PC-3 (cell line): ENCODE measurements at regions not wholly inside any gene's neighbourhood (a gene's known extent, or its start where the extent isn't known, plus 50 kb on each side); places are given as distances from the start of the nearest gene placed in this dataset.

Experiments
- ATAC-seq: fragments of 200-7000 bp; cut with Tn5 transposase; 2 replicates; pipeline ENCODE4 v1.9.1; 2020; ENCODE audit warnings: mild to moderate bottlenecking, moderate library complexity
- BruUV-seq: library from RNA; stranded (reverse); fragments of 400-500 nt; replicated peaks from 2 replicates; lab custom pipeline; 2021; lab: Mats Ljungman, UMichigan
- CTCF ChIA-PET: fragments of 300-600 bp; sonication (Branson Sonifier 250); formaldehyde crosslinking; loops from one replicate; lab custom pipeline; 2022; ENCODE audit warnings: antibody characterized with exemption; lab: Charles Lee
- POLR2A ChIA-PET: fragments of 300-600 bp; sonication (Branson Sonifier 250); formaldehyde crosslinking; loops from one replicate; lab custom pipeline; 2022; ENCODE audit warnings: antibody characterized with exemption; ENCODE audit not compliant: unreplicated experiment; lab: Charles Lee
- DNase-seq: peaks from one replicate; pipeline ENCODE4 v3.0.0-alpha.2; 2015
- H2AFZ ChIP-seq: fragments of 300-600 bp; sonication (generic); 2 replicates; pipeline ENCODE4 v1.6.0; 2016; ENCODE audit warnings: antibody characterized with exemption, low read length
- H3F3A ChIP-seq: fragments of 300-600 bp; sonication (generic); one replicate; pipeline ENCODE4 v1.6.0; 2017; ENCODE audit warnings: antibody characterized with exemption, low read length, control low read depth, mild to moderate bottlenecking; ENCODE audit not compliant: unreplicated experiment
- H3K27ac ChIP-seq: fragments of 300-600 bp; sonication (generic); 2 replicates; pipeline ENCODE4 v1.5.1; 2016; ENCODE audit warnings: mild to moderate bottlenecking, low read length
- H3K27me3 ChIP-seq: fragments of 300-600 bp; sonication (generic); 2 replicates; pipeline ENCODE4 v1.6.1; 2016; ENCODE audit warnings: low read length, mixed read lengths
- H3K36me3 ChIP-seq: fragments of 300-600 bp; sonication (generic); 2 replicates; pipeline ENCODE4 v1.6.1; 2016; ENCODE audit warnings: low read depth, mixed run types, low read length, mixed read lengths
- H3K4me1 ChIP-seq: fragments of 300-600 bp; sonication (generic); 2 replicates; pipeline ENCODE4 v1.5.1; 2016; ENCODE audit warnings: low read length; ENCODE audit not compliant: insufficient read depth
- H3K4me2 ChIP-seq: fragments of 300-600 bp; sonication (generic); 2 replicates; pipeline ENCODE4 v1.6.0; 2016; ENCODE audit warnings: low read length
- H3K4me3 ChIP-seq: fragments of 300-600 bp; sonication (generic); 2 replicates; pipeline ENCODE4 v1.5.1; 2016; ENCODE audit warnings: mild to moderate bottlenecking, low read length, mixed read lengths
- H3K79me2 ChIP-seq: fragments of 300-600 bp; sonication (generic); 2 replicates; pipeline ENCODE4 v1.6.1; 2017; ENCODE audit warnings: low read length, mixed read lengths
- H3K9ac ChIP-seq: fragments of 300-600 bp; sonication (generic); 2 replicates; pipeline ENCODE4 v1.6.0; 2016; ENCODE audit warnings: mild to moderate bottlenecking, low read length
- H3K9me2 ChIP-seq: fragments of 300-600 bp; sonication (generic); replicated peaks from 2 replicates; pipeline ENCODE4 v1.6.1; 2016; ENCODE audit warnings: mixed run types, low read length, mixed read lengths
- H3K9me3 ChIP-seq: fragments of 300-600 bp; sonication (generic); 2 replicates; pipeline ENCODE4 v1.6.1; 2016; ENCODE audit warnings: low read length, mixed read lengths
- H4K20me1 ChIP-seq: fragments of 300-600 bp; sonication (generic); 2 replicates; pipeline ENCODE4 v1.6.1; 2016; ENCODE audit warnings: low read length, mixed read lengths
- EZH2 ChIP-seq: fragments of 300-600 bp; sonication (generic); IDR thresholded peaks from one replicate; pipeline ENCODE4 v1.6.1; 2017; ENCODE audit warnings: antibody characterized with exemption, mild to moderate bottlenecking, low read length; ENCODE audit not compliant: unreplicated experiment
- EZH2phosphoT487 ChIP-seq: fragments of 300-600 bp; sonication (generic); IDR thresholded peaks from 2 replicates; pipeline ENCODE4 v1.6.1; 2018; ENCODE audit warnings: mild to moderate bottlenecking, antibody characterized with exemption, low read length, borderline replicate concordance
- intact Hi-C: fragments of 100-400 bp; cut with micrococcal nuclease; formaldehyde crosslinking; loops from 2 replicates; pipeline ENCODE4 v1.9.0; 2023
- TF ChIP-seq, protein P1 (sequence below): fragments of 300-600 bp; sonication (generic); conservative IDR thresholded peaks from 2 replicates; pipeline ENCODE4 v1.5.1; 2017; ENCODE audit warnings: antibody characterized with exemption, low read depth, mild to moderate bottlenecking, low read length

DNA sequence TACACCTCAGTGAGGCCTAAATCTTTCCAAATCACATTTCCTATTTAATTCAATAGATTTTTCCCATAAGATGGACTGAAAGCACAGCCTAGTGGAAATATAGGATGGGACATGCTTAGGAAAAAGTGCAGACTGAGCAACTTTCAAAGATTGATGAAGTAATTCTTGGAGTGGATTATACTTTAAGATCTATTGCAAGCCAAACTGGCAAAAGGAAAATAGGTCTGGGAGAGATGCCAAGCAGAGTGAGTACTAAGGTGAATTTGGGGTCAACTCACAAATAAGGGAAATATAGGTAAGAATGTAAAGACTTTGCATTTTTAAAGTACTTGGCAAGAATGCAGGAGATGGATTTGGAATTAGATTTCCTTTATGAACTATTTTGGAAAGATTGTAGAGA is 170.2 kb upstream of the FOXG1 start:
- Histone ChIP-seq H3K9ac (no peak overlapping the region), H2AFZ (no peak overlapping the region), H3K4me3 (no peak overlapping the region), H3F3A (no peaks in the 10 kb centered on the region), H3K27ac (no peak overlapping the region), H3K79me2 (no peaks in the 10 kb centered on the region), H3K9me2 (no peaks in the 10 kb centered on the region), H3K9me3 (no peaks in the 10 kb centered on the region), H3K4me2 (no peak overlapping the region), H4K20me1 (no peaks in the 10 kb centered on the region), H3K27me3 (no peaks in the 10 kb centered on the region), H3K36me3 (no peaks in the 10 kb centered on the region), H3K4me1 (peaks cover 27% of the 10 kb centered on the region)
- TF ChIP-seq EZH2phosphoT487: no peak
- TF ChIP-seq, protein P1, sequence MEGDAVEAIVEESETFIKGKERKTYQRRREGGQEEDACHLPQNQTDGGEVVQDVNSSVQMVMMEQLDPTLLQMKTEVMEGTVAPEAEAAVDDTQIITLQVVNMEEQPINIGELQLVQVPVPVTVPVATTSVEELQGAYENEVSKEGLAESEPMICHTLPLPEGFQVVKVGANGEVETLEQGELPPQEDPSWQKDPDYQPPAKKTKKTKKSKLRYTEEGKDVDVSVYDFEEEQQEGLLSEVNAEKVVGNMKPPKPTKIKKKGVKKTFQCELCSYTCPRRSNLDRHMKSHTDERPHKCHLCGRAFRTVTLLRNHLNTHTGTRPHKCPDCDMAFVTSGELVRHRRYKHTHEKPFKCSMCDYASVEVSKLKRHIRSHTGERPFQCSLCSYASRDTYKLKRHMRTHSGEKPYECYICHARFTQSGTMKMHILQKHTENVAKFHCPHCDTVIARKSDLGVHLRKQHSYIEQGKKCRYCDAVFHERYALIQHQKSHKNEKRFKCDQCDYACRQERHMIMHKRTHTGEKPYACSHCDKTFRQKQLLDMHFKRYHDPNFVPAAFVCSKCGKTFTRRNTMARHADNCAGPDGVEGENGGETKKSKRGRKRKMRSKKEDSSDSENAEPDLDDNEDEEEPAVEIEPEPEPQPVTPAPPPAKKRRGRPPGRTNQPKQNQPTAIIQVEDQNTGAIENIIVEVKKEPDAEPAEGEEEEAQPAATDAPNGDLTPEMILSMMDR: peak; percentile 72
- DNase-seq: peak; percentile 69
- BruUV-seq: no TSS peak
- peak; percentile 57 for ATAC-seq
- ChIA-PET POLR2A (interaction anchor here (0.6 kb wide), 2 partner anchors 103 to 1307 kb away, joined by 4 read pairs; no protein-coding TSS in a partner anchor), CTCF (interaction anchor here (0.6 kb wide), 2 partner anchors 39 to 104 kb away, joined by 3 read pairs; no protein-coding TSS in a partner anchor)
- intact Hi-C loops: loop anchor here (2.0 to 5.0 kb wide), 2 partner anchors 214 to 454 kb away; no protein-coding TSS in a partner anchor

DNA sequence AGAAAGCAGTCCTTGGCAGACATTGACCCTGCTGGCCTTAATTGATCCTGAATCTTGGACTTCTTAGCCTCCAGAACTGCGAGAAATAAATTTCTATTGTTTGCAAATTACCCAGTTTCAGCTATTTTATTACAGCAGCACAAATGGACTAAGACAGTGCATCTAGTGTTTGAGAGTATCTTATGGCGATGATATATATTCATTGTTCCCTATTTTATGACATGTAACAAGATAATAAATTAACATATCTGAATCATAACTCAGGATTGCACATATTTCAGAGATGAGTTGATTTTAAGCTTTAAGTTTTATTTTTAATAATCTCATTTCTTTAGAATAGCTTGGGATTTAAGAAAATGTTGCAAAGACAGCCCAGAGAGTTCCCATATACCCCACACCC is 167.4 kb upstream of the FOXG1 start:
- Histone ChIP-seq H3K36me3 (no peaks in the 10 kb centered on the region), H2AFZ (no peak overlapping the region), H3K4me1 (peaks cover 27% of the 10 kb centered on the region), H3K9me3 (no peaks in the 10 kb centered on the region), H3K27me3 (no peaks in the 10 kb centered on the region), H3K27ac (no peak overlapping the region), H3K4me3 (no peak overlapping the region), H3K9me2 (no peaks in the 10 kb centered on the region), H3K79me2 (no peaks in the 10 kb centered on the region), H4K20me1 (no peaks in the 10 kb centered on the region), H3K4me2 (peak overlapping the region; percentile 9; the same call in 1 of the 2 replicates), H3F3A (no peaks in the 10 kb centered on the region), H3K9ac (no peak overlapping the region)
- no TSS peak for BruUV-seq
- peak; percentile 56 for ATAC-seq
- TF ChIP-seq, protein P1: no peak
- TF ChIP-seq EZH2phosphoT487 (no peak), EZH2 (no peak)
- intact Hi-C loops: loop anchor here (5.0 kb wide), 1 partner anchor 217 kb away; no protein-coding TSS in a partner anchor
- POLR2A ChIA-PET: no interaction called here
- DNase-seq: peak; percentile 33
- CTCF ChIA-PET: no interaction called here

DNA sequence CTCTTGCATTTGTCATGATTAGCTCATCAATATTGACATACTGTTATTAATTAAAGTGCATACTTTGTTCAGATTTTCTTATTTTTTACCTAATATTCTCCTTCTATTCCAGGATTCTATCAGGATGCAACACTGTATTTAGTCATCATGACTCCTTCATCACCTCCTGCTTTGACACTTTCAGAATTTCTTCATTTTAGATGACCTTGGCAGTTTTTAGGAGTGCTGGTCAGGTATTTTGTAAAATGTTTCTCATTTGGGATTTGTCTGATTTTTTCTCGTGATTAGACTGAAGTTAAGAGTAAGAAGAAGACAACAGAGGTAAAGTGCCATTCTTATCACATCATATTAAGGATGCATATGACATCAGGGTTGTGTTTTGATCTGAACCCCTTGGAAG is 167.0 kb upstream of the FOXG1 start:
- ChIA-PET CTCF (no interaction called here), POLR2A (interaction anchor here (0.6 kb wide), 1 partner anchor 86 kb away, joined by 7 read pairs; no protein-coding TSS in a partner anchor)
- no peak overlapping the region for H3K27ac ChIP-seq
- TF ChIP-seq, protein P1: no peak
- no peak for TF ChIP-seq EZH2phosphoT487
- TF ChIP-seq EZH2: no peak
- H3K9me2 ChIP-seq: no peaks in the 10 kb centered on the region
- H2AFZ ChIP-seq: no peak overlapping the region
- ATAC-seq: no peak
- BruUV-seq: no TSS peak
- no peak overlapping the region for H3K4me3 ChIP-seq
- no peaks in the 10 kb centered on the region for H3K79me2 ChIP-seq
- no peak for DNase-seq
- H3K4me2 ChIP-seq: peak overlapping the region; percentile 9; the same call in 1 of the 2 replicates
- H3K9me3 ChIP-seq: no peaks in the 10 kb centered on the region
- intact Hi-C loops: loop anchor here (5.0 kb wide), 1 partner anchor 217 kb away; no protein-coding TSS in a partner anchor
- H3K9ac ChIP-seq: no peak overlapping the region
- H3K27me3 ChIP-seq: no peaks in the 10 kb centered on the region
- peaks cover 27% of the 10 kb centered on the region for H3K4me1 ChIP-seq
- H4K20me1 ChIP-seq: no peaks in the 10 kb centered on the region
- no peaks in the 10 kb centered on the region for H3F3A ChIP-seq
- H3K36me3 ChIP-seq: no peaks in the 10 kb centered on the region
